ENCODE measurements at regions not wholly inside any gene's neighbourhood (a gene's known extent, or its start where the extent isn't known, plus 50 kb on each side); places are given as distances from the start of the nearest gene placed in this dataset.
A peak's percentile ranks its signal among the peaks of the same experiment; 100 is the strongest.

GRCh38 chr9:134223091-134223490 is 58.7 kb upstream of the RNU6ATAC start:
- H3K4me1 ChIP-seq (ENCODE audit: control insufficient read depth in 2 of 3, insufficient read depth in 2 of 3, low read depth in 1 of 3, low read length in 3 of 3): peaks cover 0 to 10% (median 9%) of the 10 kb centered on the region in 3 donors
- H3K9me3 ChIP-seq (ENCODE audit: control insufficient read depth in 2 of 3, insufficient read depth in 1 of 3, low read length in 3 of 3): no peaks in the 10 kb centered on the region
- TF ChIP-seq CTCF (IDR thresholded peaks at IDR 0.05; ENCODE audit: borderline replicate concordance, extremely low read depth, insufficient read depth): no peak
- no peak overlapping the region for H3K27ac ChIP-seq (ENCODE audit: low read depth in 2 of 2, low read length in 2 of 2)
- no peak overlapping the region for H3K9ac ChIP-seq (ENCODE audit: low read length in 3 of 3)
- no peak for FAIRE-seq
- no peak overlapping the region for H3K4me3 ChIP-seq (ENCODE audit: low read length in 3 of 3)
- intact Hi-C loops (cut with DNase I): no loop called here
- peak in 2 of 5 donors; percentile 40 to 64 for DNase-seq
- H3K27me3 ChIP-seq (ENCODE audit: control insufficient read depth, insufficient read depth, low read length): no peaks in the 10 kb centered on the region
- H3K36me3 ChIP-seq (ENCODE audit: control insufficient read depth in 2 of 3, insufficient read depth in 3 of 3, low read length in 3 of 3): no peaks in the 10 kb centered on the region

- TF ChIP-seq CTCF (IDR thresholded peaks at IDR 0.05; ENCODE audit: borderline replicate concordance, extremely low read depth, insufficient read depth): no peak
- Histone ChIP-seq H3K9me3 (ENCODE audit: control insufficient read depth in 2 of 3, insufficient read depth in 1 of 3, low read length in 3 of 3) (no peaks in the 10 kb centered on the region), H3K27ac (ENCODE audit: low read depth in 2 of 2, low read length in 2 of 2) (no peak overlapping the region), H3K36me3 (ENCODE audit: control insufficient read depth in 2 of 3, insufficient read depth in 3 of 3, low read length in 3 of 3) (no peaks in the 10 kb centered on the region), H3K4me1 (ENCODE audit: control insufficient read depth in 2 of 3, insufficient read depth in 2 of 3, low read depth in 1 of 3, low read length in 3 of 3) (peaks cover 0 to 10% (median 9%) of the 10 kb centered on the region in 3 donors), H3K27me3 (ENCODE audit: control insufficient read depth, insufficient read depth, low read length) (no peaks in the 10 kb centered on the region), H3K9ac (ENCODE audit: low read length in 3 of 3) (no peak overlapping the region), H3K4me3 (ENCODE audit: low read length in 3 of 3) (no peak overlapping the region)
- DNase-seq (peak in 4 of 5 donors; percentile 47 to 69 (median 57)), FAIRE-seq (no peak)
- intact Hi-C loops (cut with DNase I): no loop called here
These were observed 59.3 kb upstream of the RNU6ATAC start for GRCh38 chr9:134223591-134224122.

GRCh38 chr9:134224127-134224526 is 59.8 kb upstream of the RNU6ATAC start:
- DNase-seq: peak in 3 of 5 donors; percentile 6 to 73 (median 60)
- intact Hi-C loops (cut with DNase I): no loop called here

More at GRCh38 chr9:134224127-134224526, 59.8 kb upstream of the RNU6ATAC start:
- no peak for TF ChIP-seq CTCF (IDR thresholded peaks at IDR 0.05; ENCODE audit: borderline replicate concordance, extremely low read depth, insufficient read depth)
- FAIRE-seq: no peak
- H3K36me3 ChIP-seq (ENCODE audit: control insufficient read depth in 2 of 3, insufficient read depth in 3 of 3, low read length in 3 of 3): no peaks in the 10 kb centered on the region
- no peak overlapping the region for H3K9ac ChIP-seq (ENCODE audit: low read length in 3 of 3)
- H3K27me3 ChIP-seq (ENCODE audit: control insufficient read depth, insufficient read depth, low read length): no peaks in the 10 kb centered on the region
- no peak overlapping the region for H3K27ac ChIP-seq (ENCODE audit: low read depth in 2 of 2, low read length in 2 of 2)
- H3K4me1 ChIP-seq (ENCODE audit: control insufficient read depth in 2 of 3, insufficient read depth in 2 of 3, low read depth in 1 of 3, low read length in 3 of 3): peaks cover 0 to 10% (median 9%) of the 10 kb centered on the region in 3 donors
- no peaks in the 10 kb centered on the region for H3K9me3 ChIP-seq (ENCODE audit: control insufficient read depth in 2 of 3, insufficient read depth in 1 of 3, low read length in 3 of 3)
- H3K4me3 ChIP-seq (ENCODE audit: low read length in 3 of 3): no peak overlapping the region
